ENCODE measurements at regions not wholly inside any gene's neighbourhood (a gene's known extent, or its start where the extent isn't known, plus 50 kb on each side); places are given as distances from the start of the nearest gene placed in this dataset.

- Histone ChIP-seq H3K27me3 (ENCODE audit: insufficient read depth, low read length) (no peaks in the 10 kb centered on the region), H3K9me3 (ENCODE audit: insufficient read depth, low read depth, low read length) (peaks cover 19% of the 10 kb centered on the region; the same call in 1 of the 2 replicates), H3K4me1 (ENCODE audit: insufficient read depth, low read length) (no peaks in the 10 kb centered on the region), H3K27ac (ENCODE audit: low read length) (no peak overlapping the region), H3K36me3 (ENCODE audit: insufficient read depth, low read depth, low read length) (no peaks in the 10 kb centered on the region), H3K4me3 (ENCODE audit: low read length) (no peak overlapping the region), H3K9ac (ENCODE audit: low read depth, low read length) (no peak overlapping the region)
Observed at GRCh38 chr4:180710628-180711337, 1532.4 kb upstream of the TENM3 start.

GRCh38 chr4:180717451-180718033 lies 1525.7 kb upstream of the TENM3 start:
- Histone ChIP-seq H3K27ac (ENCODE audit: low read length) (no peak overlapping the region), H3K27me3 (ENCODE audit: insufficient read depth, low read length) (no peaks in the 10 kb centered on the region), H3K9me3 (ENCODE audit: insufficient read depth, low read depth, low read length) (peaks cover 4% of the 10 kb centered on the region; the same call in 1 of the 2 replicates), H3K4me1 (ENCODE audit: insufficient read depth, low read length) (no peaks in the 10 kb centered on the region), H3K36me3 (ENCODE audit: insufficient read depth, low read depth, low read length) (no peaks in the 10 kb centered on the region), H3K9ac (ENCODE audit: low read depth, low read length) (no peak overlapping the region), H3K4me3 (ENCODE audit: low read length) (no peak overlapping the region)

GRCh38 chr4:180721356-180721755 lies 1521.8 kb upstream of the TENM3 start:
- Histone ChIP-seq H3K27ac (ENCODE audit: low read length) (no peak overlapping the region), H3K9me3 (ENCODE audit: insufficient read depth, low read depth, low read length) (no peaks in the 10 kb centered on the region), H3K9ac (ENCODE audit: low read depth, low read length) (no peak overlapping the region), H3K4me3 (ENCODE audit: low read length) (no peak overlapping the region), H3K36me3 (ENCODE audit: insufficient read depth, low read depth, low read length) (no peaks in the 10 kb centered on the region), H3K27me3 (ENCODE audit: insufficient read depth, low read length) (no peaks in the 10 kb centered on the region), H3K4me1 (ENCODE audit: insufficient read depth, low read length) (no peaks in the 10 kb centered on the region)

- Histone ChIP-seq H3K27ac (ENCODE audit: low read length) (no peak overlapping the region), H3K36me3 (ENCODE audit: insufficient read depth, low read depth, low read length) (no peaks in the 10 kb centered on the region), H3K27me3 (ENCODE audit: insufficient read depth, low read length) (no peaks in the 10 kb centered on the region), H3K4me1 (ENCODE audit: insufficient read depth, low read length) (no peaks in the 10 kb centered on the region), H3K4me3 (ENCODE audit: low read length) (no peak overlapping the region), H3K9me3 (ENCODE audit: insufficient read depth, low read depth, low read length) (no peaks in the 10 kb centered on the region; the same call in 1 of the 2 replicates), H3K9ac (ENCODE audit: low read depth, low read length) (no peak overlapping the region)
Observed at GRCh38 chr4:180726611-180727010, 1516.6 kb upstream of the TENM3 start.

- no peak overlapping the region for H3K4me3 ChIP-seq (ENCODE audit: low read length)
- no peaks in the 10 kb centered on the region for H3K27me3 ChIP-seq (ENCODE audit: insufficient read depth, low read length)
- no peak overlapping the region for H3K27ac ChIP-seq (ENCODE audit: low read length)
- H3K9ac ChIP-seq (ENCODE audit: low read depth, low read length): no peak overlapping the region
- no peaks in the 10 kb centered on the region for H3K36me3 ChIP-seq (ENCODE audit: insufficient read depth, low read depth, low read length)
- H3K4me1 ChIP-seq (ENCODE audit: insufficient read depth, low read length): no peaks in the 10 kb centered on the region
- no peaks in the 10 kb centered on the region; the same call in 1 of the 2 replicates for H3K9me3 ChIP-seq (ENCODE audit: insufficient read depth, low read depth, low read length)
Observed at GRCh38 chr4:180727478-180727877, 1515.7 kb upstream of the TENM3 start.

- Histone ChIP-seq H3K27ac (ENCODE audit: low read length) (no peak overlapping the region), H3K27me3 (ENCODE audit: insufficient read depth, low read length) (no peaks in the 10 kb centered on the region), H3K4me1 (ENCODE audit: insufficient read depth, low read length) (no peaks in the 10 kb centered on the region), H3K36me3 (ENCODE audit: insufficient read depth, low read depth, low read length) (no peaks in the 10 kb centered on the region), H3K4me3 (ENCODE audit: low read length) (no peak overlapping the region), H3K9ac (ENCODE audit: low read depth, low read length) (no peak overlapping the region), H3K9me3 (ENCODE audit: insufficient read depth, low read depth, low read length) (no peaks in the 10 kb centered on the region; the same call in 1 of the 2 replicates)
Observed at GRCh38 chr4:180734753-180735432, 1508.3 kb upstream of the TENM3 start.

- Histone ChIP-seq H3K4me3 (ENCODE audit: low read length) (no peak overlapping the region), H3K9me3 (ENCODE audit: insufficient read depth, low read depth, low read length) (no peaks in the 10 kb centered on the region), H3K4me1 (ENCODE audit: insufficient read depth, low read length) (no peaks in the 10 kb centered on the region), H3K36me3 (ENCODE audit: insufficient read depth, low read depth, low read length) (no peaks in the 10 kb centered on the region), H3K27me3 (ENCODE audit: insufficient read depth, low read length) (no peaks in the 10 kb centered on the region), H3K27ac (ENCODE audit: low read length) (no peak overlapping the region), H3K9ac (ENCODE audit: low read depth, low read length) (no peak overlapping the region)
Observed at GRCh38 chr4:180741703-180742102, 1501.5 kb upstream of the TENM3 start.

GRCh38 chr4:180745019-180745418 lies 1498.2 kb upstream of the TENM3 start:
- no peak overlapping the region for H3K27ac ChIP-seq (ENCODE audit: low read length)
- H3K4me3 ChIP-seq (ENCODE audit: low read length): no peak overlapping the region
- no peaks in the 10 kb centered on the region for H3K27me3 ChIP-seq (ENCODE audit: insufficient read depth, low read length)
- H3K4me1 ChIP-seq (ENCODE audit: insufficient read depth, low read length): no peaks in the 10 kb centered on the region
- no peaks in the 10 kb centered on the region for H3K9me3 ChIP-seq (ENCODE audit: insufficient read depth, low read depth, low read length)
- no peaks in the 10 kb centered on the region for H3K36me3 ChIP-seq (ENCODE audit: insufficient read depth, low read depth, low read length)
- H3K9ac ChIP-seq (ENCODE audit: low read depth, low read length): no peak overlapping the region

GRCh38 chr4:180751009-180751408 lies 1492.2 kb upstream of the TENM3 start:
- Histone ChIP-seq H3K9ac (ENCODE audit: low read depth, low read length) (no peak overlapping the region), H3K27ac (ENCODE audit: low read length) (no peak overlapping the region), H3K27me3 (ENCODE audit: insufficient read depth, low read length) (no peaks in the 10 kb centered on the region), H3K36me3 (ENCODE audit: insufficient read depth, low read depth, low read length) (no peaks in the 10 kb centered on the region), H3K4me1 (ENCODE audit: insufficient read depth, low read length) (no peaks in the 10 kb centered on the region), H3K9me3 (ENCODE audit: insufficient read depth, low read depth, low read length) (no peaks in the 10 kb centered on the region; the same call in 1 of the 2 replicates), H3K4me3 (ENCODE audit: low read length) (no peak overlapping the region)

GRCh38 chr4:180757927-180758326 lies 1485.3 kb upstream of the TENM3 start:
- no peak overlapping the region for H3K4me3 ChIP-seq (ENCODE audit: low read length)

GRCh38 chr4:180766045-180766444 lies 1477.2 kb upstream of the TENM3 start:
- Histone ChIP-seq H3K9me3 (ENCODE audit: insufficient read depth, low read depth, low read length) (peaks cover 18% of the 10 kb centered on the region; the same call in 1 of the 2 replicates), H3K36me3 (ENCODE audit: insufficient read depth, low read depth, low read length) (no peaks in the 10 kb centered on the region), H3K4me3 (ENCODE audit: low read length) (no peak overlapping the region), H3K4me1 (ENCODE audit: insufficient read depth, low read length) (peaks cover 13% of the 10 kb centered on the region), H3K9ac (ENCODE audit: low read depth, low read length) (no peak overlapping the region), H3K27ac (ENCODE audit: low read length) (no peak overlapping the region), H3K27me3 (ENCODE audit: insufficient read depth, low read length) (no peaks in the 10 kb centered on the region)

More at GRCh38 chr4:180757927-180758326, 1485.3 kb upstream of the TENM3 start:
- no peaks in the 10 kb centered on the region for H3K4me1 ChIP-seq (ENCODE audit: insufficient read depth, low read length)
- no peaks in the 10 kb centered on the region for H3K9me3 ChIP-seq (ENCODE audit: insufficient read depth, low read depth, low read length)
- H3K9ac ChIP-seq (ENCODE audit: low read depth, low read length): no peak overlapping the region
- H3K36me3 ChIP-seq (ENCODE audit: insufficient read depth, low read depth, low read length): no peaks in the 10 kb centered on the region
- H3K27ac ChIP-seq (ENCODE audit: low read length): no peak overlapping the region
- no peaks in the 10 kb centered on the region for H3K27me3 ChIP-seq (ENCODE audit: insufficient read depth, low read length)

Measured in iPS-20b (cell line).